ENCODE measurements at regions not wholly inside any gene's neighbourhood (a gene's known extent, or its start where the extent isn't known, plus 50 kb on each side); places are given as distances from the start of the nearest gene placed in this dataset.
"Not testable (repeated sequence)": the region's sequence is repeated elsewhere in the genome, so short reads cannot be mapped to it uniquely, and the experiment has no call there.

- no peak overlapping the region for H3K4me3 ChIP-seq (ENCODE audit: low read length)
- no peak overlapping the region for H3K9ac ChIP-seq (ENCODE audit: low read length)
- no peak for DNase-seq
- H3K4me2 ChIP-seq (ENCODE audit: low read depth, low read length, poor library complexity, severe bottlenecking): no peak overlapping the region
- H3K36me3 ChIP-seq (ENCODE audit: insufficient read depth, low read length): no peaks in the 10 kb centered on the region
- H3K79me2 ChIP-seq (ENCODE audit: low read length): no peaks in the 10 kb centered on the region
- H2AFZ ChIP-seq (ENCODE audit: low read length): no peak overlapping the region
- no peaks in the 10 kb centered on the region for H3K9me2 ChIP-seq (replicated peaks; ENCODE audit: insufficient read depth, low read length)
- H4K20me1 ChIP-seq (ENCODE audit: insufficient read depth, low read depth, low read length): no peaks in the 10 kb centered on the region
- H3K27ac ChIP-seq (ENCODE audit: low read length): no peak overlapping the region
- H3K9me3 ChIP-seq (ENCODE audit: low read length): no peaks in the 10 kb centered on the region
- no peaks in the 10 kb centered on the region for H3K4me1 ChIP-seq (ENCODE audit: low read length)
- no peaks in the 10 kb centered on the region for H3K27me3 ChIP-seq (ENCODE audit: low read length)
These were observed 84.2 kb upstream of the WDFY3 start for GRCh38 chr4:85050736-85051135.

- no peaks in the 10 kb centered on the region for H3K27me3 ChIP-seq (ENCODE audit: low read length)
- H2AFZ ChIP-seq (ENCODE audit: low read length): no peak overlapping the region
- no peak for DNase-seq
- no peaks in the 10 kb centered on the region for H3K9me2 ChIP-seq (replicated peaks; ENCODE audit: insufficient read depth, low read length)
- no peaks in the 10 kb centered on the region for H3K36me3 ChIP-seq (ENCODE audit: insufficient read depth, low read length)
- no peak overlapping the region for H3K4me3 ChIP-seq (ENCODE audit: low read length)
- no peaks in the 10 kb centered on the region for H3K9me3 ChIP-seq (ENCODE audit: low read length)
- H4K20me1 ChIP-seq (ENCODE audit: insufficient read depth, low read depth, low read length): no peaks in the 10 kb centered on the region
- H3K27ac ChIP-seq (ENCODE audit: low read length): no peak overlapping the region
- H3K9ac ChIP-seq (ENCODE audit: low read length): no peak overlapping the region
- H3K4me1 ChIP-seq (ENCODE audit: low read length): no peaks in the 10 kb centered on the region
- no peaks in the 10 kb centered on the region for H3K79me2 ChIP-seq (ENCODE audit: low read length)
- H3K4me2 ChIP-seq (ENCODE audit: low read depth, low read length, poor library complexity, severe bottlenecking): no peak overlapping the region
These were observed 85.0 kb upstream of the WDFY3 start for GRCh38 chr4:85051526-85051925.

GRCh38 chr4:85054925-85055324, 88.4 kb upstream of the WDFY3 start:
- H4K20me1 ChIP-seq (ENCODE audit: insufficient read depth, low read depth, low read length); H3K79me2 ChIP-seq (ENCODE audit: low read length); H3K27ac ChIP-seq (ENCODE audit: low read length); H2AFZ ChIP-seq (ENCODE audit: low read length); H3K9ac ChIP-seq (ENCODE audit: low read length); H3K9me3 ChIP-seq (ENCODE audit: low read length); H3K9me2 ChIP-seq (replicated peaks; ENCODE audit: insufficient read depth, low read length); H3K4me2 ChIP-seq (ENCODE audit: low read depth, low read length, poor library complexity, severe bottlenecking); H3K4me3 ChIP-seq (ENCODE audit: low read length); H3K36me3 ChIP-seq (ENCODE audit: insufficient read depth, low read length); H3K27me3 ChIP-seq (ENCODE audit: low read length); H3K4me1 ChIP-seq (ENCODE audit: low read length); DNase-seq: not testable (repeated sequence)

- no peak overlapping the region for H3K4me2 ChIP-seq (ENCODE audit: low read depth, low read length, poor library complexity, severe bottlenecking)
- no peak overlapping the region for H3K4me3 ChIP-seq (ENCODE audit: low read length)
- H2AFZ ChIP-seq (ENCODE audit: low read length): no peak overlapping the region
- H3K27ac ChIP-seq (ENCODE audit: low read length): no peak overlapping the region
- H3K4me1 ChIP-seq (ENCODE audit: low read length): no peaks in the 10 kb centered on the region
- DNase-seq: no peak
- H4K20me1 ChIP-seq (ENCODE audit: insufficient read depth, low read depth, low read length): no peaks in the 10 kb centered on the region
- no peak overlapping the region for H3K9ac ChIP-seq (ENCODE audit: low read length)
- no peaks in the 10 kb centered on the region for H3K9me3 ChIP-seq (ENCODE audit: low read length)
- H3K79me2 ChIP-seq (ENCODE audit: low read length): no peaks in the 10 kb centered on the region
- H3K36me3 ChIP-seq (ENCODE audit: insufficient read depth, low read length): no peaks in the 10 kb centered on the region
- no peaks in the 10 kb centered on the region for H3K9me2 ChIP-seq (replicated peaks; ENCODE audit: insufficient read depth, low read length)
- no peaks in the 10 kb centered on the region for H3K27me3 ChIP-seq (ENCODE audit: low read length)
These were observed 92.1 kb upstream of the WDFY3 start for GRCh38 chr4:85058551-85058950.

GRCh38 chr4:85061974-85062373, 95.5 kb upstream of the WDFY3 start:
- Histone ChIP-seq H3K9me2 (replicated peaks; ENCODE audit: insufficient read depth, low read length) (no peaks in the 10 kb centered on the region), H3K79me2 (ENCODE audit: low read length) (no peaks in the 10 kb centered on the region), H3K9me3 (ENCODE audit: low read length) (no peaks in the 10 kb centered on the region), H4K20me1 (ENCODE audit: insufficient read depth, low read depth, low read length) (no peaks in the 10 kb centered on the region), H2AFZ (ENCODE audit: low read length) (no peak overlapping the region), H3K4me1 (ENCODE audit: low read length) (no peaks in the 10 kb centered on the region), H3K4me2 (ENCODE audit: low read depth, low read length, poor library complexity, severe bottlenecking) (no peak overlapping the region), H3K4me3 (ENCODE audit: low read length) (no peak overlapping the region), H3K27me3 (ENCODE audit: low read length) (no peaks in the 10 kb centered on the region), H3K9ac (ENCODE audit: low read length) (no peak overlapping the region), H3K27ac (ENCODE audit: low read length) (no peak overlapping the region), H3K36me3 (ENCODE audit: insufficient read depth, low read length) (no peaks in the 10 kb centered on the region)
- DNase-seq: no peak

GRCh38 chr4:85062466-85062865, 96.0 kb upstream of the WDFY3 start:
- no peak for DNase-seq
- no peaks in the 10 kb centered on the region for H4K20me1 ChIP-seq (ENCODE audit: insufficient read depth, low read depth, low read length)
- no peak overlapping the region for H3K27ac ChIP-seq (ENCODE audit: low read length)
- no peak overlapping the region for H2AFZ ChIP-seq (ENCODE audit: low read length)
- H3K9ac ChIP-seq (ENCODE audit: low read length): no peak overlapping the region
- H3K9me3 ChIP-seq (ENCODE audit: low read length): no peaks in the 10 kb centered on the region
- no peak overlapping the region for H3K4me2 ChIP-seq (ENCODE audit: low read depth, low read length, poor library complexity, severe bottlenecking)
- no peaks in the 10 kb centered on the region for H3K27me3 ChIP-seq (ENCODE audit: low read length)
- H3K79me2 ChIP-seq (ENCODE audit: low read length): no peaks in the 10 kb centered on the region
- H3K4me3 ChIP-seq (ENCODE audit: low read length): no peak overlapping the region
- no peaks in the 10 kb centered on the region for H3K36me3 ChIP-seq (ENCODE audit: insufficient read depth, low read length)
- H3K4me1 ChIP-seq (ENCODE audit: low read length): no peaks in the 10 kb centered on the region
- no peaks in the 10 kb centered on the region for H3K9me2 ChIP-seq (replicated peaks; ENCODE audit: insufficient read depth, low read length)

- Histone ChIP-seq H3K4me2 (ENCODE audit: low read depth, low read length, poor library complexity, severe bottlenecking) (no peak overlapping the region), H3K9me3 (ENCODE audit: low read length) (no peaks in the 10 kb centered on the region), H4K20me1 (ENCODE audit: insufficient read depth, low read depth, low read length) (no peaks in the 10 kb centered on the region), H3K36me3 (ENCODE audit: insufficient read depth, low read length) (no peaks in the 10 kb centered on the region), H3K27ac (ENCODE audit: low read length) (no peak overlapping the region), H3K9me2 (replicated peaks; ENCODE audit: insufficient read depth, low read length) (no peaks in the 10 kb centered on the region), H3K4me3 (ENCODE audit: low read length) (no peak overlapping the region), H3K4me1 (ENCODE audit: low read length) (no peaks in the 10 kb centered on the region), H2AFZ (ENCODE audit: low read length) (no peak overlapping the region), H3K9ac (ENCODE audit: low read length) (no peak overlapping the region), H3K79me2 (ENCODE audit: low read length) (no peaks in the 10 kb centered on the region), H3K27me3 (ENCODE audit: low read length) (no peaks in the 10 kb centered on the region)
- no peak for DNase-seq
These were observed 100.9 kb upstream of the WDFY3 start for GRCh38 chr4:85067342-85067741.

- no peaks in the 10 kb centered on the region for H4K20me1 ChIP-seq (ENCODE audit: insufficient read depth, low read depth, low read length)
- H3K9me2 ChIP-seq (replicated peaks; ENCODE audit: insufficient read depth, low read length): no peaks in the 10 kb centered on the region
- H3K4me3 ChIP-seq (ENCODE audit: low read length): no peak overlapping the region
- H3K4me2 ChIP-seq (ENCODE audit: low read depth, low read length, poor library complexity, severe bottlenecking): no peak overlapping the region
- no peaks in the 10 kb centered on the region for H3K36me3 ChIP-seq (ENCODE audit: insufficient read depth, low read length)
- H3K9ac ChIP-seq (ENCODE audit: low read length): no peak overlapping the region
- H3K79me2 ChIP-seq (ENCODE audit: low read length): no peaks in the 10 kb centered on the region
- H3K27ac ChIP-seq (ENCODE audit: low read length): no peak overlapping the region
- no peak overlapping the region for H2AFZ ChIP-seq (ENCODE audit: low read length)
- H3K9me3 ChIP-seq (ENCODE audit: low read length): no peaks in the 10 kb centered on the region
- no peaks in the 10 kb centered on the region for H3K27me3 ChIP-seq (ENCODE audit: low read length)
- no peaks in the 10 kb centered on the region for H3K4me1 ChIP-seq (ENCODE audit: low read length)
- DNase-seq: no peak
These were observed 111.5 kb upstream of the WDFY3 start for GRCh38 chr4:85078016-85078415.

- Histone ChIP-seq H3K9me2 (replicated peaks; ENCODE audit: insufficient read depth, low read length) (no peaks in the 10 kb centered on the region), H3K27me3 (ENCODE audit: low read length) (no peaks in the 10 kb centered on the region), H3K4me1 (ENCODE audit: low read length) (no peaks in the 10 kb centered on the region), H3K9me3 (ENCODE audit: low read length) (no peaks in the 10 kb centered on the region), H3K27ac (ENCODE audit: low read length) (no peak overlapping the region), H3K4me2 (ENCODE audit: low read depth, low read length, poor library complexity, severe bottlenecking) (no peak overlapping the region), H4K20me1 (ENCODE audit: insufficient read depth, low read depth, low read length) (no peaks in the 10 kb centered on the region), H2AFZ (ENCODE audit: low read length) (no peak overlapping the region), H3K9ac (ENCODE audit: low read length) (no peak overlapping the region), H3K36me3 (ENCODE audit: insufficient read depth, low read length) (no peaks in the 10 kb centered on the region), H3K4me3 (ENCODE audit: low read length) (no peak overlapping the region), H3K79me2 (ENCODE audit: low read length) (no peaks in the 10 kb centered on the region)
- DNase-seq: no peak
These were observed 114.7 kb upstream of the WDFY3 start for GRCh38 chr4:85081196-85081595.

All from Karpas-422 (cell line).